Ascending aorta (tissue), 2 donors: ENCODE measurements at regions not wholly inside any gene's neighbourhood (a gene's known extent, or its start where the extent isn't known, plus 50 kb on each side); places are given as distances from the start of the nearest gene placed in this dataset.

ENCODE experiments used
- DNase-seq, 2 donors: peaks; one replicate each; pipeline ENCODE4 v3.0.0-alpha.2; 2019; ENCODE audit warnings: low spot score in 2 of 2
- H3K27ac ChIP-seq, 2 donors: fragments of 200-600 bp; sonication (generic); one replicate each; pipeline ENCODE4 v1.5.1; 2016 to 2017; ENCODE audit warnings: mild to moderate bottlenecking in 1 of 2
- H3K27me3 ChIP-seq: fragments of 200-600 bp; sonication (generic); one replicate; pipeline ENCODE4 v1.5.1; 2017
- H3K36me3 ChIP-seq, 2 donors: fragments of 200-600 bp; sonication (generic); one replicate each; pipeline ENCODE4 v1.5.1; 2016
- H3K4me1 ChIP-seq, 2 donors: fragments of 200-600 bp; sonication (generic); one replicate each; pipeline ENCODE4 v1.5.1; 2016 to 2017; ENCODE audit warnings: mild to moderate bottlenecking in 1 of 2
- H3K4me3 ChIP-seq, 2 donors: fragments of 200-600 bp; sonication (generic); one replicate each; pipeline ENCODE4 v1.5.1; 2016 to 2017; ENCODE audit warnings: mild to moderate bottlenecking in 1 of 2
- H3K9me3 ChIP-seq, 2 donors: fragments of 200-600 bp; sonication (generic); one replicate each; pipeline ENCODE4 v1.5.1; 2016
- intact Hi-C: fragments of 100-400 bp; cut with DNase I; formaldehyde crosslinking; loops from one replicate; pipeline ENCODE4 v1.15.1; 2023
- TF ChIP-seq, protein P1 (sequence below), 3 experiments: fragments of 200-600 bp in 2 of 3; fragments of 450-650 bp in 1 of 3; sonication (generic) in 2 of 3; IDR thresholded peaks; one replicate each; pipeline ENCODE4 v1.5.1; 2016 to 2019; ENCODE audit warnings: antibody characterized with exemption in 3 of 3, mild to moderate bottlenecking in 1 of 3, moderate library complexity in 1 of 3

DNA sequence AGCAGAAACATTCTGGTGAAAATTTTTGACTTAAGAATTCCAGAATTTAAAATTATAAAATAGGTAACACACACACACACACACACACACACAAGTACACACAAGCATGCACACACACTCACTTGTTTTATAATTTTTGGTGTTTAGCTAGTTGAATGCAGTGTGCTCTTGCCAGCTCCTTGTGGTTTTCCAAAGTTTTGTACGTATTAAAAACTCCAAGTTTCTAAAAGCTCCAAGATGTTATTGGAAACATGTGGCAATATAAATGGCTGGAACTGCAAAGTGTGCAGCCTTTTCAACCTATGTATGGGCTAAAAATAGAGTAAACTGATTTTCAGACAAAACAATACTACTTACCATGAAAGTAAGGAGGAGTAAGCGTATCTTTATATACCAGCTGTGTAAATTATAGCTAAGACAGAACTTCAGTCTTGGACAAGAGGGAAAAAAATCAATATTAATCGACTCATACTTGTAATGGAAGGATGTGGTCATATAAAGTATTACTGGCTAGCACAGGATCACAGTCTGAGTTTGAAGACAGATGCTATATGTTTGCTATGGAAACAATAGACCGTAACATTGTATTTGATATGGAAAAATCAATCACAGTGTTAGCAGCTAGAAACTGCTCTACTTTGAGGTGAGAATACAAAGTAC lies 727.1 kb upstream of the GRAMD2B start:
- no peak overlapping the region for H3K4me3 ChIP-seq
- intact Hi-C loops: no loop called here
- no peaks in the 10 kb centered on the region for H3K27me3 ChIP-seq
- DNase-seq: no peak
- no peaks in the 10 kb centered on the region for H3K9me3 ChIP-seq
- H3K4me1 ChIP-seq: no peaks in the 10 kb centered on the region
- TF ChIP-seq, protein P1, sequence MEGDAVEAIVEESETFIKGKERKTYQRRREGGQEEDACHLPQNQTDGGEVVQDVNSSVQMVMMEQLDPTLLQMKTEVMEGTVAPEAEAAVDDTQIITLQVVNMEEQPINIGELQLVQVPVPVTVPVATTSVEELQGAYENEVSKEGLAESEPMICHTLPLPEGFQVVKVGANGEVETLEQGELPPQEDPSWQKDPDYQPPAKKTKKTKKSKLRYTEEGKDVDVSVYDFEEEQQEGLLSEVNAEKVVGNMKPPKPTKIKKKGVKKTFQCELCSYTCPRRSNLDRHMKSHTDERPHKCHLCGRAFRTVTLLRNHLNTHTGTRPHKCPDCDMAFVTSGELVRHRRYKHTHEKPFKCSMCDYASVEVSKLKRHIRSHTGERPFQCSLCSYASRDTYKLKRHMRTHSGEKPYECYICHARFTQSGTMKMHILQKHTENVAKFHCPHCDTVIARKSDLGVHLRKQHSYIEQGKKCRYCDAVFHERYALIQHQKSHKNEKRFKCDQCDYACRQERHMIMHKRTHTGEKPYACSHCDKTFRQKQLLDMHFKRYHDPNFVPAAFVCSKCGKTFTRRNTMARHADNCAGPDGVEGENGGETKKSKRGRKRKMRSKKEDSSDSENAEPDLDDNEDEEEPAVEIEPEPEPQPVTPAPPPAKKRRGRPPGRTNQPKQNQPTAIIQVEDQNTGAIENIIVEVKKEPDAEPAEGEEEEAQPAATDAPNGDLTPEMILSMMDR (IDR thresholded peaks at IDR 0.05): no peak
- no peaks in the 10 kb centered on the region for H3K36me3 ChIP-seq
- no peak overlapping the region for H3K27ac ChIP-seq

DNA sequence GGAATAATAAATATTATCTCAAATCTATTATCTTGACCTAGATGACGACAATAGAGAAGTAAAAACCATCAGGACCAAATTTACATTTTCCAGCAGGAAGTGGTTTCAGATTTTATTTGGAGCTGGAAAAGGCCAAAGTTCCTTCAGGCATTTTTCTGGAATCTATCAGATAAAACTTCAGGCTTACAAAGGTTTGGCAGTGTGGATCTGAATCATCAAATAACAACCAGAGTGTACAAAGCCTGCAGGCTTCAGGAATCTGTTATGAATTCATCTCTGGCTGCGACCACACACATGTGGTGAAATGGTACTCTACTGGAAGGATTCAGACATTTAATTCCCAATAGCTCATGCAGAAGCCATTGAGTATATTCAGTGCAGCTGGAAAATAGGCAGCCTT lies 726.4 kb upstream of the GRAMD2B start:
- Histone ChIP-seq H3K4me3 (no peak overlapping the region), H3K9me3 (no peaks in the 10 kb centered on the region), H3K4me1 (no peaks in the 10 kb centered on the region), H3K27ac (no peak overlapping the region), H3K27me3 (no peaks in the 10 kb centered on the region), H3K36me3 (no peaks in the 10 kb centered on the region)
- intact Hi-C loops: no loop called here
- TF ChIP-seq, protein P1 (IDR thresholded peaks at IDR 0.05): no peak
- DNase-seq: no peak

DNA sequence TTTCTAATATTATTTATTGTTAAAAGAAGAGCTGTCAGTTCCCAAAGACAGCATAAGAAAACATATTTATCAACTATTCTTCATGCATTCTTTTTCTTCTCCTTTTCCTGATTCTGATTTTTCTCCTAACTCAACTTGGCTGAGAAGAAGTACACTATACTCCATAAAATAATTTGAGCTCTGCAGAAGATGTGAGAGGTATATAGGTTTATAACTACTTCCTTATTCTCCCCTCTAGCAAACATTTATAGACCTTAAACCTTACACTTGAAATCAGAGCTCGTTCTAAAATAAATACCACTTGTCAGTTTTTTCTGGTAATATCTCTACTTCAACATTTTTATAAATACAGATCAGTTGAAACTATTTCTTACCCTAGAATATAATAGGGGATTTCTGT lies 724.8 kb upstream of the GRAMD2B start:
- H3K9me3 ChIP-seq: no peaks in the 10 kb centered on the region
- H3K36me3 ChIP-seq: no peaks in the 10 kb centered on the region
- intact Hi-C loops: no loop called here
- H3K4me3 ChIP-seq: no peak overlapping the region
- H3K27ac ChIP-seq: no peak overlapping the region
- DNase-seq: no peak
- H3K27me3 ChIP-seq: no peaks in the 10 kb centered on the region
- TF ChIP-seq, protein P1 (IDR thresholded peaks at IDR 0.05): no peak
- no peaks in the 10 kb centered on the region for H3K4me1 ChIP-seq

DNA sequence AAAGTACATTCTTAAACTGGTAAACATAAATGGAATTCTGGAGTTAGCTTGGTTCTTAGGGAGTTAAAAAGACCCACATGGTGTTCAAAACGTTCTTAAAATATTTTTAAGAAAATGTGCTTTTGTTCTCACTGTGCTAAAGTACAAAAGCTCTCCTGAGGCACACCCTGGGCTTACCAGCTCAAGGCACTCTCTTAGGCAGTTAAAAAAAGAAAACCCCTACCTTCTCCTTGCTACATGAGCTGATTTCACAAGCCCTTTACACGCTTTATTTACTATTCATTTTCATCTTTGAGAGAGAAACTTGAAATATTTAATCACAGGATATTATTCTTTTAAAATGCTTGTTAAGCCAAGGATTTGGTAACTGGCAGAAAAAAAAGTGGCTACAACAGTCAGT lies 723.3 kb upstream of the GRAMD2B start:
- no peaks in the 10 kb centered on the region for H3K4me1 ChIP-seq
- H3K27me3 ChIP-seq: no peaks in the 10 kb centered on the region
- intact Hi-C loops: no loop called here
- no peaks in the 10 kb centered on the region for H3K36me3 ChIP-seq
- H3K4me3 ChIP-seq: no peak overlapping the region
- no peak overlapping the region for H3K27ac ChIP-seq
- DNase-seq: no peak
- TF ChIP-seq, protein P1 (IDR thresholded peaks at IDR 0.05): no peak
- peaks cover 0 to 13% of the 10 kb centered on the region in 2 donors for H3K9me3 ChIP-seq

DNA sequence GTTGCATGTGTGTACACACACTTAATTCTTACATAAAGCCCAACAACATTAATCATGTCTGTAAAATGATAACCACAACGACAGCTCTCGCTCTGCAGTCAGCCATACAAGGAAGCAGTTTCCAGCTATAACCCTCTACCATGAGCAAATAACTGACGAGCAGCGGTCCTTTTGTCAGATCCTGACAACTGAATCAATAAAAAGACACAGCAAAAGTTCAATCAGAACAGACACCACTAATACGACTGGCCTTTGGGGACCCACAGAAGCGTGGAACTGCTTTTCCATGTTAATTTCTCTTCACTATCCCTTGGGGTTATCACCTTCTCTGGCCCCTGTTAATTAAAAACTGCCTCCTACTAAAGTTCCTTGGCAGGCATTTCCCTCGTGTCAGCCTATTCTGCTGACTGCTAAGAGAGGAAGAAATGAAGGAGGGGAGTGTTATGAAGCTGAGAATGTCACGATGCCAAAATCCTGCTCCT lies 722.8 kb upstream of the GRAMD2B start:
- H3K36me3 ChIP-seq: no peaks in the 10 kb centered on the region
- TF ChIP-seq, protein P1 (IDR thresholded peaks at IDR 0.05): no peak
- intact Hi-C loops: no loop called here
- no peaks in the 10 kb centered on the region for H3K4me1 ChIP-seq
- H3K27me3 ChIP-seq: no peaks in the 10 kb centered on the region
- DNase-seq: no peak
- peaks cover 0 to 19% of the 10 kb centered on the region in 2 donors for H3K9me3 ChIP-seq
- H3K27ac ChIP-seq: no peak overlapping the region
- H3K4me3 ChIP-seq: peak overlapping the region in 1 of 2 donors; percentile 1
